NK-92 treated with Interleukin-12 subunit alpha and Interleukin-12 subunit beta, amount 100 ng/mL, for 24 hours (cell line): ENCODE measurements at regions not wholly inside any gene's neighbourhood (a gene's known extent, or its start where the extent isn't known, plus 50 kb on each side); places are given as distances from the start of the nearest gene placed in this dataset.

Experiments used
- DNase-seq: peaks from one replicate; lab custom pipeline; 2025; lab: John Stamatoyannopoulos, UW

DNA sequence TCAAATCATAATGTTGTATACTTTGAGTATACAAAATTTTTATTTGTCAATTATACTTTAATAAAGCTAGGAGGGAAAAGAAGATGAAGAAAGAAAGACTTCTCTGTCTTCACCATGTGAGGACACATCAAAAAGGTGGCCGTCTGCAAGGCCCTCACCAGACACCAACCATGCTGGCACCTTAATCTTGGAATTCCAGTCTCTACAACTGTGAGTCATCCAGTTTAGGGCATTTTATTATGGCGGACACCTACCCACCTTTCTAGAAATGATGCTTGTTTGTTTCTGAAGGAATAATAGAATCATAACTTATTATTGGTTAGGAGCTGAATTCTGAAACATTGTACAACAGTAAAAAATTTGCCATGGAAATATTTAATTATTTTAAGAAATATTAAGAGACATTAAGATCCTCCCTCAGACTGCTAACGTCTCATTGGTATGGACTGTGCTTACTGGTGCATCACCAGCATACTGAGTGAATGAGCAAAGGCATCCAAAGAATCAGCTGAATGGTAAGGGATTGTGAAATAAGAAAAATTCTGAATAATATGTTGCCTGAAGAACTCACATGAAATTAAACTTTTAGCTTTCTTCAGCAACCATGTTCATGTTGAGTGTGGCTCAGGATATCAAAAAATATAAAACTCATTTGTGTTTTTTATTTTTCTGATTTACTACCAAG lies 536.6 kb downstream of the HTR7 start:
- no peak for DNase-seq

DNA sequence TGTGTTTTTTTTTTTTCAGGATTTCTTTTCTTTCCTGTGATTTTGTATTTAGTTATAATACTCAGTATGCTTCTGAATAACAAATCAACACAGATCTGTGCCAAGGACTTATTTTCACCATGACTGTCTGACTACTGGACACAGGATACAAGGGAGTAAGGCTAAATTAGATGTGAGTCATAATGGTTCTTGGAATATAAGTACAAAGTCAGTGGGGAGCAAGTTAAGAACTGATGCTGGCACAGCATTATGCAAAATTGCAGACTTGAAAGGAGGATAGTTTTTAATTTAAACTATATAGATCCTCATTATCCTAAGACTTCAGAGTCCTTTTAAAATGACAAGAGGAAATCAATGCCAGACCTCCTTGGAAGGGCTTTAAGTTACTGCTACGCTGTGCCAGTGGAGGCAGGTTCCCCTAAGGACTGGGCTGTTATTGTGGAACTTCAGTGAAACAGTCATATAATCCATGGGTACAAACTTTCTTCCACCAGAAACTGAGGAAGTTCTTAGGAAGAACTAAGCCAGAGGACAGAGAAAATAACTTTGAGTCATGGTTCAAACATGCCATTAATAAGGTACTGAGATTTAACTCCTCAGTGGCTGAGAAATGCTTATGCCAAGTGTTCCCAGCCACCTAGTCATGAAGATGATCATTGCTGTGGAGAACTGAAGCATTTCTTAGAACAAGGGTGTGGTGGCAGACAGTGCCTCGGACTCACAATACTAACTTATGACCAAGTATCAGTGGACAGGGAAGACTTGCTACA lies 531.2 kb downstream of the HTR7 start:
- DNase-seq, result no peak

GRCh38 chr10:90327611-90328010 lies 530.2 kb downstream of the HTR7 start:
- no peak for DNase-seq

GRCh38 chr10:90328459-90328858 lies 529.4 kb downstream of the HTR7 start:
- no peak for DNase-seq

DNA sequence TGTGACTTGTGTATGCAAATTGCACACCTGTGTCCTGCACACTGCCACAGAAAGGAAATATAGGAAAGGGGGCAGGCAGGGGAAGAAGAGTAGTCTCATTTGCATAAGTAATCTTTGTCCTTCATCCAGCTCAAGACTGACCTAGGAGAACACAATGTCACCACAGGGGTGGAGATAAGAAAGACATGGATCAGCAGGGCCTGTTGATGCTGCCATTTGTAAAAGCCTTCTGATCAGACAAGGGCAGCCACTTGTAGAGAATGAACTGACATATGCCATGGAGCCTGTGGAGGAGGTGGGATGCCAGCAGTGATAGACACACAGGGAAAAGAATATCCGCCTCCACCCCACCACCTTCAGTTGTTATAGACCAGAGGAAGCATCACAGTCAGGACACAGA lies 528.9 kb downstream of the HTR7 start:
- no peak for DNase-seq

DNA sequence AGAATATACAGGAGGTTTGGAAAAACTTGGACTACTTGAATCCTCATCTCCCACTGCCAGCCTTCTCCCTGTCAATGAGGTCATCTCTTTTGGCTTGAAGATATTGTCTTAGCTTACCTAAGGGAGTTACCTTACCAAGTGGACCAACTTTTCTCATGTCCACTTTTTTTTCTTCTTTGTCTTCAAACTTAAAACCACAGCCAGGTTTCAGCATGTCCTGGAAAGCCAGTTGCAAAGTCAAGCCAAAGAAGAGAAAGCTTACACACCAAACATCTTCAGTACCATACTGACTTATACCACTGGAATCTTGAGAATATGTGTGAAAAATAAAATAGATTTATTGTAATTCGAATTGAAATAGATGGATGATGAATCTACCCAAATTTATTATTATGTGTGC lies 520.5 kb downstream of the HTR7 start:
- DNase-seq, result no peak

DNA sequence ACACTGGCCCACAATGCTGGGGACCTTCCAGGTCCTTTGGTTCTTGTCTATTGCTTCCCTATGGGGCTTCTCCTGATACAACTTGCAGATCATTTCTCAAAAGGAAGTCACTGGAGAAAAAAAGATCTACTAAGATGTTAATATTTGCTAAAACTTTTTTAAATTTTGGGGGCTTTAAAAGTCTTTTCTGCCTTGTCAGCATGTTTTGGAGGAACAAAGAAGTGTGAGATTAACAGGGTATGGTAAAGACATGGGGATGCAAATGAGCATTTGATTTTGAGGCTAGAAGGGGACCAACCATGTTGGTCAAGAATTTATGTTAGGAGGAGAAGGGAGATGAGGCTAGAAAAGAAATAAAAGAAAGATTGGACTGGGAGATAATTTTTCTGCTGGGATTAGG lies 515.4 kb downstream of the HTR7 start:
- no peak for DNase-seq

DNA sequence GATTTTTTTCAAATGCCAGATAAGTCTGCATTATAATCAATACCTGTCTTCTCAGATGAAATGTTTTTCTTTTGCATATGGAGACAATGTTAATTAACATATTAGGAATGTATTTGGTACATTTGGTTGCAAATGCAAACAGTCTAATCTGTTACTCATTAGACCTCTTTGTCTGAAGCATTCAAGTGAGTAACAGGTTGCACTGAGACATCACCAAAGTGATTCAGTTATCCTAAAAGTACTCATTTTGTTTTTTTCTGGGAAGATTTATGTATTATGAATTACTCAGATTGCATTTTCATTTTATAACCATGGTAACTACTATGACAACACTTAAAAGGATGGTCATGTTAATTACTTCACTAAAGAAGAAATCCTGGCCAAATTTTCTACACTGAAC lies 513.6 kb downstream of the HTR7 start:
- DNase-seq, result no peak

DNA sequence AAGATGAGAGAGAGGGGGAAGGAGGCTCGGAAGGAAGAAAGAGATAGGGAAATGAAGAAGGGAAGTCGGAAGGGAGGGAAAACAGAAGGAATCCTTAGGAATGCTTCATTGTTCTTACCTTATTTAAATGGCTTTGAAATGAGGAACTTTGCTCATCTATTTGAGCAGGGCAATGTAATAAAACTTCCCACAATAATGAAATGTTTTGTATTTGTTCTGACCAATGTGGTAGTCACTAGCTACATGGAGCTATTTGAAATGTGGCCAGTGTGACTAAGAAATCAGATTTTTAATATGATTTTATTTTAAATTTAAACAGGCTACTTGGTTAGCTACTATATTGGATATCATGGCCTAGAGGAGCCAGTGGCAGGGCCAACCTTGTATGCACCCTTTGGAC lies 510.6 kb downstream of the HTR7 start:
- no peak for DNase-seq

GRCh38 chr10:90350122-90350521 lies 507.7 kb downstream of the HTR7 start:
- DNase-seq, result no peak

DNA sequence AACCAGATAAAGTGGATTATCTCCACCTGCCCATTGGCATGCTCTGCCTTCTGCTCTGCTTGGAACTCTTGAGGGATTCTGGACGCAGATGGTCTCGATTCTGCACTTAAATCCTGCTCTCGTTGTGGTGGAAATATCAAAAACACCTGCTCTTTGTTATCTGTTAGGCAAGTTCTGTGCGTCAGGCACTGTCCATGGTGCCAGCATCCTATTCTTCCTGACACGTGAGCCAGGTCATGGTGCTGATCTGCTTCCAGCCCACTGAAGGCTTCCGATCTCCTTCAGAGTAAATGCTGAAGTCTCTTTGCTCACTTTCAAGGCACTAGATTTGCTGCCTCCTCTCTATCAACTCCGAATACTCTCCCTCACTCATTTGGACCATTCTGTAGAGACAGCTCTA lies 505.6 kb downstream of the HTR7 start:
- DNase-seq, result no peak

GRCh38 chr10:90354914-90355313 lies 502.9 kb downstream of the HTR7 start:
- no peak for DNase-seq

GRCh38 chr10:90363799-90364483 lies 493.9 kb downstream of the HTR7 start:
- no peak for DNase-seq

- DNase-seq, result no peak
Measured at GRCh38 chr10:90372451-90372850, 485.4 kb downstream of the HTR7 start.

- no peak for DNase-seq
Measured at GRCh38 chr10:90373911-90374310, 483.9 kb downstream of the HTR7 start.

DNA sequence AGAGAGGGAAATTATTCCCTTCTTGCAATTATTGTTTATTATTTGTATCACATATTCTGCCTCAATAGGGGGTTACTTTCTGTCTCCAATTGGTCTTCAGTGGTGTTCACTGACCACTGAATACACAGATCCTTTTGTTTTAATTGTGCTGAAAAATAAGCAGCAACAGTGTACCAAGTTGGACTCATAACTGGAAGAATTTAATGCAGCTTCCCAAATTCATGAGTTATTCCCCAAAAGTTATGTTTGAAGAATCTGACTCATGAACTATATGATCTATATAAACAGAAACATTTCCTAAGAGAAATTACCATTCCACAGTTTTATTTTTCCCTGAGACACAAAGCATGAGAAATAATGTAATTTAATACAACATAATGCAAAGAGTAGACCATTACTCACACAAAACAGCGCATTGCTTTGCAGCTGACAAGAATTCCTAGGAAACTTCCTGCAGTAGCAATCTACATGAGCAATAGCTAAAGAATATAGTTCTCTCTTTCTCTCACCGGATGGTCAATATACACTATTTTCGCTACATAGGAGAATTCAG lies 479.2 kb downstream of the HTR7 start:
- no peak for DNase-seq

DNA sequence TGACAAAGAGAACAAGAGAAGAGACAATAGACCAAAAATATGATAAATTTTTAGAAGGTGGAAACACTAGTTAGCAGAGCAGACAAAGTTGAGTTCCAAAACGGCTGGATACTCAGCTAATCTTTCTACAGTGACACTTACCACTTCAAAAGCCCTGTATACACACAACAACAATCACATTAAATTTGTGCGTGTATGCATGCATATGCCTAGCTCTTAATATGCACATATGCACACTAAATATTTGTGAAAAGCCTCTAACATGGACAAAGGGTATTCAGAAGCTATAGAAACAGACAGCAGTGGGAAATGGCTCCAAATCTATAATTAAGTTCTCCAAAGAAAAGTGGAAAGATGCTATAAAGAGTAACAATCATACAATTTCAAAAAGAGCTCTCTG lies 476.4 kb downstream of the HTR7 start:
- DNase-seq, result no peak

DNA sequence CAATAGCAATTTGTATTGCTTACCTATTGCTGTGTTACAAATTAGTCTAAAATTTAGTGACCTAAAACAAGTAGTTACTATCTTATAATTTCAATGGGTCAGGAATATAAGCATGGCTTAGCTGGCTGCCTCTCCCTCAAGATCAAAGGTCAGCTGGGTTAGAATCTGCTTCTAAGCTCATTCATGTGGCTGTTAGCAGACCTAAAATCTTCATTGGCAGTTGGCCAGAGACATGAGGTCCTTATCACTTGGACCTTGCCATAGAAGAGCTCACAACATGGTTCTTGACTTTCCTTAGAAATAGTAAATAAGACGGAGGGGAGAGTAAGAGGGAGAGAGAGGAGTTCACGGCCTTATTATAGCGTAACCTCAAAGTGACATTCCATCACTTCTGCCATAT lies 468.0 kb downstream of the HTR7 start:
- no peak for DNase-seq

DNA sequence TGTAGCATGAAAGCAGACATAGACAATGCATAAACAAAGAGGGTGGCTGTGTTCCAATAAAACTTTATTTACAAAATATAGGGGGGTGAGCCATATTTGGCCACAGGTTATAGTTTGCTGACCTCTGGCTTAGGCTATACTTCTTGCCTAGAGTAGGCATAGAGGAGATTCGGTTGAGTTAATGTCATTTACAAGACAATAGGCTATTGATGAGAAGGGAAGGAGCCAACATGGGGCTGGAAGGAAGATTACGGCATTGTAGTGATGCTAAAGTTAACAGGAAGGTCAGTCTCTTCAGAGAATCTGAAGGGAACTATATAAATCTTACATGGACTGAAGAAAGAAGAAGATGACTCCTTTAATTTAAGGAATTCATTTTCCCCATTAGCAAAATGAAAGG lies 463.5 kb downstream of the HTR7 start:
- no peak for DNase-seq

- no peak for DNase-seq
Measured at GRCh38 chr10:90396721-90397120, 461.1 kb downstream of the HTR7 start.

DNA sequence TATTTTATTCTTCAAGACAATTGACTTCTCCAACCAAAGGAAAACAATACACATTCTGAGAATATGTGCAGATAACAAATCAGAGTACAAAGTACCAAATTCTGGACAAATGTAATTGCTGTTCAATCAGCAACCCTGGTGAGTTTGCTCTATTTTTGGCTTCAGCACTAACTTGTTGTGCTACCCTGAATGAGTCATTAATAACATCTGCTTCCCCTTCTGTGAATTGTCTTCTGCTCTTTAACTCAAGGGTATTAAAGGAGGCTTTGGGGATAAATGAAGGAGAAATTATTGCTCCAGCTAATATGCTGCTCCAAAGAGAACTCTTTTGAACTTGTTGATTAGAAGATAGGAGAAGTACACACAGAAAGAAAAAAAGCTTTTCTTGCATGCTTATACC lies 459.3 kb downstream of the HTR7 start:
- DNase-seq, result no peak

DNA sequence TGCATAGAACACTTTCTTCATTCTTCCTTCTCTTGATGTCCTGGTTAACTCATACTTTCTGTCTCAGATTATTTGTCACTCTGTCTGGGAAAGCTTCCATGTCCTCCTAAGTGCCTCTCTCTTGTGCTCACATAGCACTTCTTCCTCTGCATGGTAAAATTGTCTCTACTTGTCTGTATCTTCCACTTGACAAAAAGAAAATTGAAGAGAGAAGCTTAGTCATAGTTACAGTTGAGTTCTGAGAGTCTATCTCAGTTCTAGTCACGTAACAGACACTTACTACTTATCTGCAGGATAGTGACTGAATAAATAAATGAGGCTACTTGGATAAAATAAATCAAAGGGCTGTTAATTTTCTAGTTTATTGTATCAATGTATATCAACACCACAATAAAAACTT lies 458.1 kb downstream of the HTR7 start:
- no peak for DNase-seq
